ENCODE measurements at regions not wholly inside any gene's neighbourhood (a gene's known extent, or its start where the extent isn't known, plus 50 kb on each side); places are given as distances from the start of the nearest gene placed in this dataset.

DNA sequence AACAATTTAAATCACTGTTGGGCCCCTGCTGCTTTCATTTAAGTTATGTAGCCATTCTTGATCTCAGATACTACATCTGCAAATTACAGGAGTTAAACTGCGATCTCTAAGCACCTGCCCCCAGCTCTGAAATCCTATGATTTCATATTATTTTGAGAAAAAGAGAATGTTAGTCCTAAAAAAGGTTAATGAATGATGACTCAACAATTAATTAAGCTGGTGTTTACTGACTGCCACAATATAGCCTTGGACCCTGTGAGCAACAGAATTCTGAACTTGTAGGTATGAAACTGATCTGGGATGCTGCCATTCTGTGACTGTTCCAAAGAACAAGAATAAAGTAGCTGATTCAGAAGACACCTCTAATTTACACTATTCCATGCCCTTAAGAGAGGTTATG is 124.4 kb upstream of the FBXL7 start:
- CTCF ChIA-PET (ENCODE audit: partially characterized antibody) = interaction anchor here (0.5 to 1.7 kb wide), 3 partner anchors 8 to 523 kb away, joined by 3 to 4 read pairs (median 3); no protein-coding TSS in a partner anchor
- 89% methylated on average over 1 of the region's 1 CpG; no CpG with 5 or more reads in 1 of the 2 experiments for WGBS, 2 experiments (ENCODE audit: extremely low coverage in 1 of 2, insufficient coverage in 1 of 2, insufficient read length in 1 of 2, insufficient replicate concordance in 2 of 2, low coverage in 1 of 2, low lambda C conversion rate in 2 of 2, missing lambda C conversion rate in 1 of 2)
- no peak for TF ChIP-seq JUN (IDR thresholded peaks at IDR 0.05; ENCODE audit: low read depth, low read length)

More for the DNA sequence above, 124.4 kb upstream of the FBXL7 start:
- Histone ChIP-seq H2BK12ac (ENCODE audit: low read depth, low read length) (no peak overlapping the region), H3K4me1 (replicated peaks in 1 of 4; ENCODE audit: control insufficient read depth in 3 of 4, insufficient read depth in 4 of 4, low read length in 3 of 4) (no peaks in the 10 kb centered on the region), H2AK5ac (ENCODE audit: low read depth, low read length) (no peak overlapping the region), H3K56ac (replicated peaks; ENCODE audit: insufficient read length, low read depth, low read length) (no peak overlapping the region), H4K91ac (replicated peaks; ENCODE audit: insufficient read length, low read length) (no peak overlapping the region), H2BK120ac (replicated peaks; ENCODE audit: low read depth, low read length) (no peak overlapping the region), H3K27ac (ENCODE audit: low read depth, low read length) (no peak overlapping the region), H2AFZ (ENCODE audit: low read length) (no peak overlapping the region), H3K18ac (ENCODE audit: extremely low read depth, low read length) (no peak overlapping the region), H3K4ac (replicated peaks; ENCODE audit: insufficient read length, low read depth, low read length) (no peak overlapping the region), H3K9me3 (ENCODE audit: insufficient read depth in 2 of 2, low read depth in 1 of 2, low read length in 1 of 2) (no peaks in the 10 kb centered on the region), H2BK5ac (ENCODE audit: low read depth, low read length) (no peak overlapping the region), H2BK15ac (ENCODE audit: low read length) (no peak overlapping the region), H3K27me3 (replicated peaks in 1 of 4; ENCODE audit: control insufficient read depth in 3 of 4, extremely low read depth in 1 of 4, insufficient read depth in 3 of 4, low read length in 3 of 4) (no peaks in the 10 kb centered on the region), H3K14ac (ENCODE audit: insufficient read length) (no peak overlapping the region), H3K79me1 (ENCODE audit: low read depth, low read length) (no peaks in the 10 kb centered on the region), H3K9ac (replicated peaks in 1 of 4; ENCODE audit: extremely low read depth in 1 of 4, low read depth in 3 of 4, low read length in 3 of 4) (no peak overlapping the region), H2BK20ac (ENCODE audit: low read length) (no peak overlapping the region), H3K4me2 (ENCODE audit: insufficient read depth in 1 of 2, low read depth in 2 of 2, low read length in 2 of 2) (no peak overlapping the region), H3K23ac (ENCODE audit: insufficient read length) (no peak overlapping the region), H3K4me3 (ENCODE audit: extremely low read depth in 1 of 4, insufficient read depth in 2 of 4, low read depth in 3 of 4, low read length in 4 of 4) (no peak overlapping the region), H3K36me3 (ENCODE audit: control insufficient read depth in 2 of 4, insufficient read depth in 4 of 4, low read length in 3 of 4) (no peaks in the 10 kb centered on the region), H4K20me1 (replicated peaks in 1 of 2; ENCODE audit: control insufficient read depth in 1 of 2, insufficient read depth in 2 of 2, low read length in 2 of 2) (no peaks in the 10 kb centered on the region), H4K8ac (ENCODE audit: extremely low read depth, insufficient read depth, low read length) (no peak overlapping the region), H4K5ac (ENCODE audit: insufficient read length, low read depth, low read length) (no peak overlapping the region), H3K23me2 (ENCODE audit: low read depth, low read length) (no peaks in the 10 kb centered on the region), H3K79me2 (ENCODE audit: control insufficient read depth in 1 of 2, insufficient read depth in 2 of 2, low read length in 2 of 2) (no peaks in the 10 kb centered on the region)
- FAIRE-seq = no peak
- DNase-seq (ENCODE audit: low read depth in 1 of 2, low spot score in 2 of 2) = no peak
- POLR2A ChIA-PET (ENCODE audit: partially characterized antibody) = no interaction called here

Data from H1 (cell line).